Stimulated activated CD8-positive, alpha-beta memory T cell treated with anti-CD3 and anti-CD28 coated beads, Interleukin-7, amount 100 ng/mL, for 48 hours (primary cell): ENCODE measurements at regions not wholly inside any gene's neighbourhood (a gene's known extent, or its start where the extent isn't known, plus 50 kb on each side); places are given as distances from the start of the nearest gene placed in this dataset.
A peak's percentile ranks its signal among the peaks of the same experiment; 100 is the strongest.

ENCODE experiments used
- DNase-seq, 2 donors: peaks; one replicate each; pipeline ENCODE4 v3.0.0-alpha.2; 2020; ENCODE audit warnings: low read depth in 1 of 2; ENCODE audit errors: extremely low read depth in 1 of 2

- no peak for DNase-seq
These were observed 115.7 kb upstream of the PPP2R3A start for GRCh38 chr3:135849827-135850226.

GRCh38 chr3:135851201-135852081, 114.1 kb upstream of the PPP2R3A start:
- no peak for DNase-seq

- DNase-seq = no peak
These were observed 111.5 kb upstream of the PPP2R3A start for GRCh38 chr3:135853981-135854380.

GRCh38 chr3:135860761-135861160, 104.8 kb upstream of the PPP2R3A start:
- no peak for DNase-seq

GRCh38 chr3:135862361-135862760, 103.2 kb upstream of the PPP2R3A start:
- DNase-seq = no peak

- no peak for DNase-seq
These were observed 101.5 kb upstream of the PPP2R3A start for GRCh38 chr3:135864060-135864459.

- DNase-seq = no peak
These were observed 100.4 kb upstream of the PPP2R3A start for GRCh38 chr3:135865085-135865484.

GRCh38 chr3:135865553-135865952, 100.0 kb upstream of the PPP2R3A start:
- DNase-seq = no peak

- no peak for DNase-seq
These were observed 97.6 kb upstream of the PPP2R3A start for GRCh38 chr3:135867911-135868310.

GRCh38 chr3:135868801-135869200, 96.7 kb upstream of the PPP2R3A start:
- no peak for DNase-seq

- DNase-seq = no peak
These were observed 96.0 kb upstream of the PPP2R3A start for GRCh38 chr3:135869439-135870105.

- DNase-seq = no peak
These were observed 94.2 kb upstream of the PPP2R3A start for GRCh38 chr3:135871311-135871710.

- no peak for DNase-seq
These were observed 91.5 kb upstream of the PPP2R3A start for GRCh38 chr3:135874035-135874434.

GRCh38 chr3:135878501-135878900, 87.0 kb upstream of the PPP2R3A start:
- DNase-seq = no peak

- no peak for DNase-seq
These were observed 79.6 kb upstream of the PPP2R3A start for GRCh38 chr3:135885885-135886284.

- DNase-seq = no peak
These were observed 78.3 kb upstream of the PPP2R3A start for GRCh38 chr3:135887220-135887619.

- no peak for DNase-seq
These were observed 76.1 kb upstream of the PPP2R3A start for GRCh38 chr3:135889443-135889842.

GRCh38 chr3:135891121-135891520, 74.4 kb upstream of the PPP2R3A start:
- no peak for DNase-seq

- peak in 1 of 2 donors; percentile 8 for DNase-seq
These were observed 70.3 kb upstream of the PPP2R3A start for GRCh38 chr3:135895106-135895733.

GRCh38 chr3:135895734-135896121, 69.8 kb upstream of the PPP2R3A start:
- no peak for DNase-seq

GRCh38 chr3:135896613-135897012, 68.9 kb upstream of the PPP2R3A start:
- DNase-seq = no peak

GRCh38 chr3:135897715-135898114, 67.8 kb upstream of the PPP2R3A start:
- DNase-seq = no peak
